ENCODE measurements at regions not wholly inside any gene's neighbourhood (a gene's known extent, or its start where the extent isn't known, plus 50 kb on each side); places are given as distances from the start of the nearest gene placed in this dataset.

- no peak for TF ChIP-seq CTCF (IDR thresholded peaks at IDR 0.05)
- TF ChIP-seq POLR2A (IDR thresholded peaks at IDR 0.05) = no peak
Measured at GRCh38 chr6:67606906-67607828, 1027.9 kb upstream of the ADGRB3 start.
